HG02623 (cell line): ENCODE measurements at regions not wholly inside any gene's neighbourhood (a gene's known extent, or its start where the extent isn't known, plus 50 kb on each side); places are given as distances from the start of the nearest gene placed in this dataset.
"Not testable (repeated sequence)": the region's sequence is repeated elsewhere in the genome, so short reads cannot be mapped to it uniquely, and the experiment has no call there.

Experiments used
- ATAC-seq: cut with Tn5 transposase; IDR thresholded peaks from one replicate; pipeline ENCODE4 v1.9.1; 2021; ENCODE audit warnings: moderate library complexity; ENCODE audit not compliant: unreplicated experiment

- no peak for ATAC-seq
These were observed 1243.0 kb upstream of the RAG2 start for GRCh38 chr11:37841016-37841415.

- ATAC-seq = not testable (repeated sequence)
These were observed 1242.3 kb upstream of the RAG2 start for GRCh38 chr11:37840345-37840744.

- ATAC-seq = no peak
These were observed 1232.5 kb upstream of the RAG2 start for GRCh38 chr11:37830529-37830928.

GRCh38 chr11:37817727-37818270 lies 1219.8 kb upstream of the RAG2 start:
- no peak for ATAC-seq

DNA sequence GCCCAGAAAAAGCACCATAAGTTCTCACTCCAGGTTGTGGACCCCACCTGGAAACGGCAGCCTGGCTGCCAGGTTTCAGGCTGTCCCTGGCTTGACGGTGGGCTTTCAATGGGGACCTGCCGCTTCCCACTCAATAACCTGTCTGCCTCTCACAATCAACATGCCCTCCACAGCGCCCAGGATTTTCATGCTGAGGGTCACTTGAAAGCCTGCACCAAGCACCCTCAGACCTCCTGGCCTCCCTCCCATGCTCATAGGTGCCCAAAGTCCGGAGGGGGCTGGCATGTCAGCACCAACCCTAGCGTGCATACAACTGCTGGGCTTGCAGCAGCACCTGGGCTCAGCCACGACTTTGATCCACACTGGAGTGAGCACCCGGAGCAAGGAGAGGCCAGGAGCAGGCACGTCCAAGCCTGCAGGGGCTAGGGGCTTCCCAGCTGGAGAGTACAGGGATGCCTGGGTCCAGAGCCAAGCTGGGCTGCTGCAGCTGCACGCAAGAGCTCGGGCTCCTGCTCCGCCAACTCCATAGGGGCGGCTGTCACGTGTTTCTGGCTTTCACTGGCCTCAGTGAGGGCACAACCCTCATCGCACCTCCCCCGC lies 1214.3 kb upstream of the RAG2 start:
- no peak for ATAC-seq

- ATAC-seq = no peak
These were observed 1213.3 kb upstream of the RAG2 start for GRCh38 chr11:37811349-37811748.

DNA sequence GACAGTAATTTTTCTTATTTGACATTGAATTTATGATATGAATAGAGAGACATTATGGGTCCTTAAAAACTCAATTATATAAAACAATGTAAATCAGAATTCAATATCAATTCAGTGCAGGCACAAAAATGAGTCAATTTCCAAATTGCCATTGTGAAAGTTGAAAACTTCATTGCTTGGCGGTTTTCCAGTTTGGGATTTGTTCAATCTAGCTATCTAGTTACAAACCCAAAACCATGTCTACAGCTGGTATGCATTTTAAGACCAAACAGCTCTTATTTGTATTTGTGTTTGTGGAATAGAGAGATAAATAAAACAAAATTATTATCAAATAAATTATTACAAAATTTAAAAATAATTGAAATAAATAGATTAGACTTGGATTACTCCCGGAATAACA lies 1206.6 kb upstream of the RAG2 start:
- ATAC-seq = no peak

DNA sequence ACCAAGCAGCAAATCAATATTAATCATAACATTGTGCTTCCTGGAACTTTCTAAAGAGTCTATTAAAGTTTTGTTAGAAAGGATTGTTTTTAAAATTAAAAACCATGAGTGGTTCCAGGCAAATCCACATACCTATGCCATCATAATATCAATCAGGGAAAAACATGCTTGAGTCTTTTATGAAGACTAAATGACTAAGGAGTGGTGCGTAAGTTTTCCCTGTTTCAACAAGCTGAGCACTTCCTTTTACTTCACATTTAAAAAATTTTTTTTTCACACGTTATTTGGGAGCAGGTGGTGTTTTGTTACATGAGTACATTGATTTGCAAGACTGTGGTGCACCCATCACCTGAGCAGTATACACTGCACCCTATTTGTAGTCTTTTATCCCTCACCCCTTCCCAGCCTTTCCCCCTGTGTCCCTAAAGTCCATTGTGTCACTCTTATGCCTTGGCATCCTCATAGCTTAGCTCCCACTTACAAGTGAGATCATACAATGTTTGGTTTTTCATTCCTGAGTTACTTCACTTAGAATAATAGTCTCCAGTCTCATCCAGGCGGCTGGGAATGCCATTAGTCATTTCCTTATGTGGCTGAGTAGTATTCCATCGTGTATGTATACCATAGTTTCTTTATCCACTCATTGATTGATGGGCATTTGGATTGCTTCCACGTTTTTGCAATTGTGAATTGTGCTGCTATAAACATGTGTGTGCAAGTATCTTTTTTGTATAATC lies 1190.3 kb upstream of the RAG2 start:
- ATAC-seq = no peak

DNA sequence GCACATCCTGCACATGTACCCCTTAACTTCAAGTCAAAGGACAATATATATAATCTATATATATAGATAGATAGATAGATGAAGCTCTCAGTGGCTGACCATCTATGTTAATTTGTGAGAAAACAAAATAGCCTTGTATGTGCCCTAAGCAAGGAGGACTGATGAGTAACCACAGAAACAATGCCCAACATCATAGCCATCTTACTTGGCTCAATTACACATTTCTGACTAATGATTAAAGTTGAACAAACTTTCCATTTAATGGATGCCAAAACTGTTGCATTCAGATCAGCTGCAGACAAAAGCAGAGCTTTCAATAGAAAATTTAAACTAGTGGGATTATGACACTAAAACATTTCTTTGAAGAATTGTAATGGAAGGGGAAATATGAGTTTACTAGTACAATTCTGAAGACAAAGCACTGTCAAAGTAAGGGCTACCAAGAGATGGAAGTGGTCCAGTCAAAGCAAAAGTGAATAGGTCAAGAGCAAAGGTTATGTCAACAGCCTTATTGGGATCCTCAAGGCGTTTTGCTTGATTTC lies 1188.2 kb upstream of the RAG2 start:
- no peak for ATAC-seq

GRCh38 chr11:37774441-37774840 lies 1176.4 kb upstream of the RAG2 start:
- ATAC-seq = no peak

DNA sequence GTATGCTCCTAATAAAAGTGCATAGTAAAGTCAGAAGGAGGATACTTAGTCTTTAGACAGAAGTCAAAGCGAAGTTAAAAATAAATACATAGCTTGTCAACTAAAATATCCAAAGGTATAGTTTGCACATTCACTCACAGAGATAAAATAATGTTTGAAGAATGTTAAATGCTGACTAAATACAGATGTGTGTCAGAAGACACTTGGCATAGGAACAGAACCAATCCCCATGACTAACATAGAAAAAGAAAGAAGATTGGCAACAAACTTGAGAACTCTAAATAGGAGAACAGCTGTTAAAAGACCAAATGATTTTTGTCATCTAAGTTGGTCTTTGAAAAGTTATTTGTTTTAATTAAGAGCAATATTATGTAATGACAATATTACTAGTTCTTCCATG lies 1172.1 kb upstream of the RAG2 start:
- no peak for ATAC-seq

- ATAC-seq = no peak
These were observed 1164.0 kb upstream of the RAG2 start for GRCh38 chr11:37762079-37762478.

- ATAC-seq = no peak
These were observed 1157.5 kb upstream of the RAG2 start for GRCh38 chr11:37755521-37755920.

GRCh38 chr11:37748641-37749040 lies 1150.6 kb upstream of the RAG2 start:
- no peak for ATAC-seq

- no peak for ATAC-seq
These were observed 1149.1 kb upstream of the RAG2 start for GRCh38 chr11:37747121-37747520.

DNA sequence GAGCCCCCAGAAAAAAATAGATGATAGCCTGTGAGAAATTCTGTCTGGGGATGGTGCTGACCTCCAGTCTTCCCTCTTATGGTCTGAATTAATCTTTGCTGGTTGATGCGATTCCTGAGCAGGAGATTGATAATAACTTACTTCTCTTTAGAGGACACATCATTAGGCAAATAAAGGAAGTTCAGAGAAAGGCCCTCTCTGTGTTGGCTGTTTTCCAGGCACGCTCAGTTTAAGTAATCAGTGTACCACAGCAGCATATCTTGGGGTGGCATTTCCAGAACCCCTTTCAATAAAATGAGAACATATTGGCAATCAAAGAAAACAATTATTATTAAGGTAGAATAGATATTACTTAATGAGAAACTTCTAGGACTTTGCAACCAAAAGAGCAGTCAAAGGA lies 1129.3 kb upstream of the RAG2 start:
- no peak for ATAC-seq

- no peak for ATAC-seq
These were observed 1126.3 kb upstream of the RAG2 start for GRCh38 chr11:37724315-37724714.

- no peak for ATAC-seq
These were observed 1123.4 kb upstream of the RAG2 start for GRCh38 chr11:37721485-37721884.

DNA sequence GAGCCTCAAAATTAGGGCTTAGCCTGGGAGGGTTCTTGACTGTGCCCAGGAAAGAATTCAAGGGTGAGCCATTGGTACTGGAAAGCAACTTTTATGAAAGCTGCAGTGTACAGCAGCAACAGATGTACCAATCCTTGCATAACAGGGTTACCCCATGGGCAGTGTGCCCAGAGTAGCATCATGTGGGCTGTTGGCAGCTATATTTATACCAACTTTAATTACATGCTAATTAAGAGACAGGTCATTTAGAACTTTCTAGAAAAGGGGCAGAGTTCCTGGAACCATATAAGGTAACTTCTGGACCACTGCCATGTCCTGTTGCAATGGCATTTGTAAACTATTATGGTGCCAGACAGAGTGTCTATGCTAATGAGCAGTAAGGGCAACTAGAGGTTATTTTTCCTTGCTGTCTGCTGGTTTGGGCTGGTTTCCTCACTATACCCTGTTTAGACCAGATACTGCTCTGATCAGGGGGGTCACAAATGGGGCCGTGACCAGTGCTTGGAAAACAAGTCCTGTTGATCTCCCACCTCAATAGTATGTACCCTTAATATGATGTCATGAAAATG lies 1120.5 kb upstream of the RAG2 start:
- no peak for ATAC-seq

DNA sequence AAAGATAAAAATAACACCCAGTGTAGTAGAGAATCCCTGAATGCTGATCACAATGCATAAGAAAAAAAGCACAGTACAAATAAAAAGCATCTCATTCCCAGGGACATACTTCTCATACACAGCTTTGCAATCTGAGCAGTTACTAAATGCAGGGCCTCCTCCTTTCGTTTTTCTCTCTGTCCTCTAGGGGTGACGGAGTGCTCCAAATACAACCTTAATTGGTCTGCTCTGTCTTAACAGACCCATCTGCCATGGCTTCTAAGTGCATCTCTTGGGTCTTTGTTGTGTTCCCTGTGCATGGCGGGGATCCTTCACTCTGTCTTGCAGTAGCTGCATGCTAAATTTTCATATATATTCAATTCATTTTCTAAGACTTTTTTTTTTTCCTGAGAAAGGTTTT lies 1114.2 kb upstream of the RAG2 start:
- no peak for ATAC-seq

- no peak for ATAC-seq
These were observed 1112.0 kb upstream of the RAG2 start for GRCh38 chr11:37710031-37710430.

DNA sequence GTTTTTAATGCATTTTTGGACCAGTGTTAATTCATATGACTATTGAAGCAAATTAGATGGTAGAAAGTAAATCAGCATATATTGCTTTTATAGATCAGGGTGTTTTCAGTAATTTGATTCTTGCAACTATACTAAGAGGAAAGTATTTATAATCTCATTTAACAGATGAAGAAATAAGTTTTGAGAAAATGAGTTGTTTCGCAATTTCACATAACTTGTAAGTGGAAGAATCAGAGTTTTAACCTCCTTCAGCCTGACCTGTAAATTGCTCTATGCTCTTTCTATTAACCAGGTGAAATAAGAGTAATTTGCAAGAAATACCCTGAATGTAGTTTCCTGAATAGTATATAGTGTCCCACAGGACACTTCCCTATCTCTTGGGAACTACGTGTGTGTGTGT lies 1106.8 kb upstream of the RAG2 start:
- no peak for ATAC-seq
